OCI-LY7 (cell line): ENCODE measurements at regions not wholly inside any gene's neighbourhood (a gene's known extent, or its start where the extent isn't known, plus 50 kb on each side); places are given as distances from the start of the nearest gene placed in this dataset.

ENCODE experiments used
- EZH2phosphoT487 ChIP-seq: fragments of 200-600 bp; sonication (generic); IDR thresholded peaks from 2 replicates; pipeline ENCODE4 v1.6.1; 2018; ENCODE audit warnings: low read depth, borderline replicate concordance, mild to moderate bottlenecking, mixed run types, antibody characterized with exemption, low read length, moderate library complexity, mixed read lengths
- TF ChIP-seq, protein P1 (sequence below): fragments of 200-600 bp; sonication (generic); conservative IDR thresholded peaks from 2 replicates; pipeline ENCODE4 v1.5.1; 2014; ENCODE audit warnings: mild to moderate bottlenecking, antibody characterized with exemption, low read length, moderate library complexity, mixed read lengths

DNA sequence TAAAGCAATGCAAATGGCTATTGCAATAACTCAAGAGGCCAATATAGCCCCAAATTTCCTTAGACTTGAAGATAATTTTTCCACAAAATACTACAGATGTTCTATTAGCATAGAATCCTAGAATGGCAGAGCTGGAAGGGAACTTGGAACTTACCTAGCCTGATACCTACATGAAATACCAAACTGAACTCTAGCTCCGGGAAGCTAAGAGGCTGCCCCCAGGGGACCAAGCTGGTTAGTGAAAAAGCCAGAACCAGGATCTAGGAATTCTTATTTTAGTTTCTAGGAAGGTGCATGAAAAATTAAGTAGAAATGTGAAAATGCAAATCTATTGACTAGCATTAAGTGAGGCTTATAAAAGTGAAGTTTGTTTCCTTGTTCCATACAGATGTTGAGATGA, 256.0 kb upstream of the CBLB start:
- TF ChIP-seq, protein P1, sequence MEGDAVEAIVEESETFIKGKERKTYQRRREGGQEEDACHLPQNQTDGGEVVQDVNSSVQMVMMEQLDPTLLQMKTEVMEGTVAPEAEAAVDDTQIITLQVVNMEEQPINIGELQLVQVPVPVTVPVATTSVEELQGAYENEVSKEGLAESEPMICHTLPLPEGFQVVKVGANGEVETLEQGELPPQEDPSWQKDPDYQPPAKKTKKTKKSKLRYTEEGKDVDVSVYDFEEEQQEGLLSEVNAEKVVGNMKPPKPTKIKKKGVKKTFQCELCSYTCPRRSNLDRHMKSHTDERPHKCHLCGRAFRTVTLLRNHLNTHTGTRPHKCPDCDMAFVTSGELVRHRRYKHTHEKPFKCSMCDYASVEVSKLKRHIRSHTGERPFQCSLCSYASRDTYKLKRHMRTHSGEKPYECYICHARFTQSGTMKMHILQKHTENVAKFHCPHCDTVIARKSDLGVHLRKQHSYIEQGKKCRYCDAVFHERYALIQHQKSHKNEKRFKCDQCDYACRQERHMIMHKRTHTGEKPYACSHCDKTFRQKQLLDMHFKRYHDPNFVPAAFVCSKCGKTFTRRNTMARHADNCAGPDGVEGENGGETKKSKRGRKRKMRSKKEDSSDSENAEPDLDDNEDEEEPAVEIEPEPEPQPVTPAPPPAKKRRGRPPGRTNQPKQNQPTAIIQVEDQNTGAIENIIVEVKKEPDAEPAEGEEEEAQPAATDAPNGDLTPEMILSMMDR, result no peak
- TF ChIP-seq EZH2phosphoT487, result no peak
